Fibroblast of skin of right quadriceps (primary cell): ENCODE measurements at regions not wholly inside any gene's neighbourhood (a gene's known extent, or its start where the extent isn't known, plus 50 kb on each side); places are given as distances from the start of the nearest gene placed in this dataset.

ENCODE experiments used
- DNase-seq: peaks from one replicate; pipeline ENCODE4 v3.0.0-alpha.2; 2013

GRCh38 chr14:73780896-73781295 is 66.7 kb upstream of the PNMA1 start:
- no peak for DNase-seq

- DNase-seq = no peak
Measured at GRCh38 chr14:73780391-73780790, 66.2 kb upstream of the PNMA1 start.

- no peak for DNase-seq
Measured at GRCh38 chr14:73778736-73779135, 64.6 kb upstream of the PNMA1 start.

GRCh38 chr14:73777420-73777819 is 63.2 kb upstream of the PNMA1 start:
- DNase-seq = no peak

GRCh38 chr14:73776194-73776537 is 62.0 kb upstream of the PNMA1 start:
- peak; percentile 86 for DNase-seq

- no peak for DNase-seq
Measured at GRCh38 chr14:73775339-73776193, 61.4 kb upstream of the PNMA1 start.

GRCh38 chr14:73774671-73775070 is 60.5 kb upstream of the PNMA1 start:
- no peak for DNase-seq

GRCh38 chr14:73774241-73774570 is 60.0 kb upstream of the PNMA1 start:
- no peak for DNase-seq

GRCh38 chr14:73773441-73774240 is 59.5 kb upstream of the PNMA1 start:
- no peak for DNase-seq

GRCh38 chr14:73771848-73772638 is 57.9 kb upstream of the PNMA1 start:
- peak; percentile 35 for DNase-seq

- no peak for DNase-seq
Measured at GRCh38 chr14:73770977-73771847, 57.0 kb upstream of the PNMA1 start.

- no peak for DNase-seq
Measured at GRCh38 chr14:73768107-73768506, 53.9 kb upstream of the PNMA1 start.

- no peak for DNase-seq
Measured at GRCh38 chr14:73764406-73765280, 50.5 kb upstream of the PNMA1 start.
